ENCODE measurements at regions not wholly inside any gene's neighbourhood (a gene's known extent, or its start where the extent isn't known, plus 50 kb on each side); places are given as distances from the start of the nearest gene placed in this dataset.

DNA sequence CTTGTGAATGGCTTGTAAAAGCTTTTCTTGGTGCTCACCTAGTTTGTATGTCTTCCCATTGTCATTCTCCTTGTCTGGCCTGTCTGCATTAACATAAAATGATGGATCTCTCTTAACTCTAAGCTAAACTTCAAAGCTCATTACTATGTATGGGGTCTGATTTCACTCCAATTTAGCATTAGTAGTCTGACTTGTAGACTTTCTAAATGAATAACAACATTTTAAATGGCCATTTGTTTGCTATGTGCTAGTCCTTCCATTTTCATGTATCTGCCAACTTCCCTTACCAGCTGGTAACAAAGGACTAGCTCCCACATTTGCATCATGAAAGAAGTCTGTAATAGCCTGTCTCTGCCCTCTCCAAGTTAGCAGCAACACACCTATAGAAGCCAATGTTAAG is 324.2 kb upstream of the RGPD4 start:
- H3K4me1 ChIP-seq (ENCODE audit: control insufficient read depth, low read length) = no peaks in the 10 kb centered on the region
- no peaks in the 10 kb centered on the region for H3K36me3 ChIP-seq (ENCODE audit: control insufficient read depth, low read length)
- no peaks in the 10 kb centered on the region for H3K9me3 ChIP-seq (ENCODE audit: control insufficient read depth, insufficient read depth, low read length)
- no peaks in the 10 kb centered on the region for H4K20me1 ChIP-seq (ENCODE audit: control insufficient read depth, insufficient read depth, low read depth, low read length)
- H3K27ac ChIP-seq (ENCODE audit: low read depth, low read length) = no peak overlapping the region
- H3K9me2 ChIP-seq (replicated peaks; ENCODE audit: control insufficient read depth, low read length) = no peaks in the 10 kb centered on the region
- no peak overlapping the region for H3K4me2 ChIP-seq (ENCODE audit: low read length)
- no peaks in the 10 kb centered on the region for H3K27me3 ChIP-seq (ENCODE audit: control insufficient read depth, low read length)
- no peak for TF ChIP-seq EZH2phosphoT487 (IDR thresholded peaks at IDR 0.05; ENCODE audit: borderline replicate concordance, low read length)
- TF ChIP-seq, protein P1, sequence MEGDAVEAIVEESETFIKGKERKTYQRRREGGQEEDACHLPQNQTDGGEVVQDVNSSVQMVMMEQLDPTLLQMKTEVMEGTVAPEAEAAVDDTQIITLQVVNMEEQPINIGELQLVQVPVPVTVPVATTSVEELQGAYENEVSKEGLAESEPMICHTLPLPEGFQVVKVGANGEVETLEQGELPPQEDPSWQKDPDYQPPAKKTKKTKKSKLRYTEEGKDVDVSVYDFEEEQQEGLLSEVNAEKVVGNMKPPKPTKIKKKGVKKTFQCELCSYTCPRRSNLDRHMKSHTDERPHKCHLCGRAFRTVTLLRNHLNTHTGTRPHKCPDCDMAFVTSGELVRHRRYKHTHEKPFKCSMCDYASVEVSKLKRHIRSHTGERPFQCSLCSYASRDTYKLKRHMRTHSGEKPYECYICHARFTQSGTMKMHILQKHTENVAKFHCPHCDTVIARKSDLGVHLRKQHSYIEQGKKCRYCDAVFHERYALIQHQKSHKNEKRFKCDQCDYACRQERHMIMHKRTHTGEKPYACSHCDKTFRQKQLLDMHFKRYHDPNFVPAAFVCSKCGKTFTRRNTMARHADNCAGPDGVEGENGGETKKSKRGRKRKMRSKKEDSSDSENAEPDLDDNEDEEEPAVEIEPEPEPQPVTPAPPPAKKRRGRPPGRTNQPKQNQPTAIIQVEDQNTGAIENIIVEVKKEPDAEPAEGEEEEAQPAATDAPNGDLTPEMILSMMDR (IDR thresholded peaks at IDR 0.05; ENCODE audit: low read depth, low read length, poor library complexity, severe bottlenecking) = no peak
- H3K4me3 ChIP-seq (ENCODE audit: low read length) = no peak overlapping the region
- H3K79me2 ChIP-seq (ENCODE audit: control insufficient read depth, low read length) = no peaks in the 10 kb centered on the region
- H3F3A ChIP-seq (ENCODE audit: control insufficient read depth, insufficient read depth) = no peaks in the 10 kb centered on the region

DNA sequence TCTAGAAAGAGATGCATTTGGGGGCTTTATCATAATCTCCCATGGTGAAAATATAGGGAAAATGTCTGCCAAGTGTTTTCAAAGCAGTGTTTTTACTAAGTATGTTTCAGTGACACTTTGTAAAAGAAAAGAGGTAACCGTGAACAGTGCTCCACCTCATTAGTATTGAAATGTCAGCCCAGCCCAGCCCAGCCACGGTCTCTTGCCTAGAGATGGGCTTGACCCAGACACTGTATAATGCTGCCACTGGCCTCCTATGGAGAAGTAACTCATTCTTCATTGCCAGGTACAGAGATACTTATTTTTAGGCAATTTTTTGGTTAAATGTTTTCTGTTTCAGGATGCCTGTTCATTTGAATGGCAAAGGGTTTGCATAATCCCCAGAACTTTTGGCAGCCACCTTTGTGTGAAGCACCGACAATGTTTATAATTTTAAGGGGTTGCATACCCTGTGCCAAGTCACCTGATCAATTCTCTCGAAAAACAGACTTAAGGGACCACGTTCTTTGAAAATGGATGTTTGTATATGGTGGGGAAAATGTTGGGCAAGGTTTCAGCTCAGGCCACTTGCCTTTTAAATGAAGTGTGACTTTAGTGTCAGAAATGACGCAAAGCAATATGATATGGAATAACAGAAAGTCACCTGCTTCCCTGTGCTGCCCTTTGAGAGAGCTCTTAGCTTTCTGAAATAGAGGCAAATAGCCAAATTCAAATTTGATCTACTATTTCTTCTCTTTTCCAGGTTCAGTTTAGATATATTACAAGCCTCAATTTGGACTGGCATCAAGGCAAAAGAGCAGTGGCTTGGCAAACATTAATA is 314.5 kb upstream of the RGPD4 start:
- Histone ChIP-seq H3K9me3 (ENCODE audit: control insufficient read depth, insufficient read depth, low read length) (no peaks in the 10 kb centered on the region; the same call in 1 of the 2 replicates), H3K4me1 (ENCODE audit: control insufficient read depth, low read length) (no peaks in the 10 kb centered on the region), H3K4me3 (ENCODE audit: low read length) (no peak overlapping the region), H3K36me3 (ENCODE audit: control insufficient read depth, low read length) (no peaks in the 10 kb centered on the region), H3K27me3 (ENCODE audit: control insufficient read depth, low read length) (no peaks in the 10 kb centered on the region), H3K4me2 (ENCODE audit: low read length) (no peak overlapping the region), H3K9me2 (replicated peaks; ENCODE audit: control insufficient read depth, low read length) (no peaks in the 10 kb centered on the region), H4K20me1 (ENCODE audit: control insufficient read depth, insufficient read depth, low read depth, low read length) (no peaks in the 10 kb centered on the region), H3K27ac (ENCODE audit: low read depth, low read length) (no peak overlapping the region), H3K79me2 (ENCODE audit: control insufficient read depth, low read length) (no peaks in the 10 kb centered on the region), H3F3A (ENCODE audit: control insufficient read depth, insufficient read depth) (no peaks in the 10 kb centered on the region)
- no peak for TF ChIP-seq EZH2phosphoT487 (IDR thresholded peaks at IDR 0.05; ENCODE audit: borderline replicate concordance, low read length)
- TF ChIP-seq, protein P1 (IDR thresholded peaks at IDR 0.05; ENCODE audit: low read depth, low read length, poor library complexity, severe bottlenecking) = no peak

DNA sequence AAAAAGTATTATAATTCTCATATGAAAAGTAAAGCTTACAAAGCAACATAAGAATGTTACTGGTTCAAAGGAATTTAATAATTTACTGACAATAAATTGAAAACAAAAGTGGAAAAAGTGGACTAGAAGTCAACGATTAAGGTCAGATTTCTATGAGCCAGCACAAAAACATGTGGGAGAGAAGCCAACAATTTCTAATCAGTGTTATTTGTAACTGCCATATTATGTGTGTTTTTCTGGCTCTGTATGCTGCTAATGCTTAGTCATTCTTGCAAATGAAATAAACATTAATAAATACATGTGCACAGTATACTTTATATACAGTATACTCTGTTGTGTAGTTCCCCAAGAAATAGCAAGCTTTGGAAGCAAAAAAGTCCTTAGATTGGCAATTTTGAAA is 301.3 kb upstream of the RGPD4 start:
- no peaks in the 10 kb centered on the region for H3K9me2 ChIP-seq (replicated peaks; ENCODE audit: control insufficient read depth, low read length)
- no peak overlapping the region for H3K4me2 ChIP-seq (ENCODE audit: low read length)
- no peak for TF ChIP-seq EZH2phosphoT487 (IDR thresholded peaks at IDR 0.05; ENCODE audit: borderline replicate concordance, low read length)
- TF ChIP-seq, protein P1 (IDR thresholded peaks at IDR 0.05; ENCODE audit: low read depth, low read length, poor library complexity, severe bottlenecking) = no peak
- H3K9me3 ChIP-seq (ENCODE audit: control insufficient read depth, insufficient read depth, low read length) = no peaks in the 10 kb centered on the region
- no peaks in the 10 kb centered on the region for H3K79me2 ChIP-seq (ENCODE audit: control insufficient read depth, low read length)
- no peak overlapping the region for H3K4me3 ChIP-seq (ENCODE audit: low read length)
- no peak overlapping the region for H3K27ac ChIP-seq (ENCODE audit: low read depth, low read length)
- H3F3A ChIP-seq (ENCODE audit: control insufficient read depth, insufficient read depth) = no peaks in the 10 kb centered on the region
- no peaks in the 10 kb centered on the region for H3K27me3 ChIP-seq (ENCODE audit: control insufficient read depth, low read length)
- H3K36me3 ChIP-seq (ENCODE audit: control insufficient read depth, low read length) = no peaks in the 10 kb centered on the region
- H3K4me1 ChIP-seq (ENCODE audit: control insufficient read depth, low read length) = no peaks in the 10 kb centered on the region
- H4K20me1 ChIP-seq (ENCODE audit: control insufficient read depth, insufficient read depth, low read depth, low read length) = no peaks in the 10 kb centered on the region
